Stimulated activated memory B cell treated with anti-CD40 and anti-IgM and Interleukin-4, amounts not matched to agents 10 μg/mL and 1 μg/mL and 100 μg/mL, for 72 hours (primary cell): ENCODE measurements at regions not wholly inside any gene's neighbourhood (a gene's known extent, or its start where the extent isn't known, plus 50 kb on each side); places are given as distances from the start of the nearest gene placed in this dataset.

ENCODE experiments used
- ATAC-seq: fragments of 150-1000 bp; cut with Tn5 transposase; 2 replicates; pipeline ENCODE4 v1.10.0; 2021
- H3K27ac Mint-ChIP-seq: one replicate; pipeline ENCODE4 v1.8.0; 2022; ENCODE audit warnings: mild to moderate bottlenecking, mixed read lengths
- H3K27me3 Mint-ChIP-seq: one replicate; pipeline ENCODE4 v1.8.0; 2022; ENCODE audit warnings: mixed read lengths
- H3K36me3 Mint-ChIP-seq: one replicate; pipeline ENCODE4 v1.8.0; 2022; ENCODE audit warnings: mixed read lengths
- H3K4me1 Mint-ChIP-seq: one replicate; pipeline ENCODE4 v1.8.0; 2022; ENCODE audit warnings: mixed read lengths
- H3K4me3 Mint-ChIP-seq: one replicate; pipeline ENCODE4 v1.8.0; 2022; ENCODE audit warnings: mild to moderate bottlenecking, moderate library complexity, mixed read lengths
- H3K9me3 Mint-ChIP-seq: one replicate; pipeline ENCODE4 v1.8.0; 2022; ENCODE audit warnings: mixed read lengths

GRCh38 chr22:47276450-47276820 lies 514.0 kb downstream of the TBC1D22A start:
- Mint-ChIP-seq H3K27ac (no peak overlapping the region), H3K4me3 (no peak overlapping the region), H3K27me3 (peaks cover 34% of the 10 kb centered on the region), H3K9me3 (no peaks in the 10 kb centered on the region), H3K36me3 (no peaks in the 10 kb centered on the region), H3K4me1 (no peaks in the 10 kb centered on the region)
- ATAC-seq, result no peak

GRCh38 chr22:47275605-47276449 lies 513.4 kb downstream of the TBC1D22A start:
- ATAC-seq, result no peak
- H3K4me3 Mint-ChIP-seq, result no peak overlapping the region
- H3K27ac Mint-ChIP-seq, result no peak overlapping the region
- peaks cover 34% of the 10 kb centered on the region for H3K27me3 Mint-ChIP-seq
- no peaks in the 10 kb centered on the region for H3K4me1 Mint-ChIP-seq
- peaks cover under 1% of the 10 kb centered on the region for H3K9me3 Mint-ChIP-seq
- no peaks in the 10 kb centered on the region for H3K36me3 Mint-ChIP-seq

DNA sequence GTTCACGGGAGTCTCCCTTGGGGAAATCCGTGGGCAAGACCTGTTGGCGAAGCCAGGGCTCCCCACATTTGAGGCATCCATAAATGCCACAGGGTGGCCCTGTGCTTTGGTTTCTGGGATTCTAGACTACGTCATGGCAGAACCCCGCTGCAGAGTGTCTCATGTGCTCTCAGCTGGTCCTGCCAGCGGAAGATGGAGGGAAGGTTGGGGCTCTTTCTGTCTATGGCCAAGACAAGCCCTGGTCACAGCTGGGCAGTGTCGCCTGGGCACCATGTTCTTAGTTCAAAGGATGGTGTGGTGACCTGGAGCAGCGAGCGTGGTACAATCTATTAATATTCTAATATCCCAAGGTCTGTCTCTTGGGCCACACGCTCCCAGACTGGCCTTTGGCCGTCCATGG lies 511.7 kb downstream of the TBC1D22A start:
- H3K4me1 Mint-ChIP-seq, result no peaks in the 10 kb centered on the region
- peaks cover 34% of the 10 kb centered on the region for H3K27me3 Mint-ChIP-seq
- H3K27ac Mint-ChIP-seq, result no peak overlapping the region
- peaks cover 4% of the 10 kb centered on the region for H3K9me3 Mint-ChIP-seq
- ATAC-seq, result no peak
- H3K4me3 Mint-ChIP-seq, result no peak overlapping the region
- no peaks in the 10 kb centered on the region for H3K36me3 Mint-ChIP-seq

- no peak for ATAC-seq
- no peaks in the 10 kb centered on the region for H3K4me1 Mint-ChIP-seq
Observed at GRCh38 chr22:47270463-47271135, 508.1 kb downstream of the TBC1D22A start.

GRCh38 chr22:47269516-47270088 lies 507.2 kb downstream of the TBC1D22A start:
- Mint-ChIP-seq H3K27me3 (no peaks in the 10 kb centered on the region), H3K9me3 (peaks cover 4% of the 10 kb centered on the region), H3K4me1 (no peaks in the 10 kb centered on the region), H3K4me3 (no peak overlapping the region), H3K27ac (no peak overlapping the region), H3K36me3 (no peaks in the 10 kb centered on the region)
- no peak for ATAC-seq

More at GRCh38 chr22:47270463-47271135, 508.1 kb downstream of the TBC1D22A start:
- H3K4me3 Mint-ChIP-seq, result no peak overlapping the region
- no peaks in the 10 kb centered on the region for H3K36me3 Mint-ChIP-seq
- H3K9me3 Mint-ChIP-seq, result peaks cover 4% of the 10 kb centered on the region
- H3K27me3 Mint-ChIP-seq, result peaks cover 1% of the 10 kb centered on the region
- no peak overlapping the region for H3K27ac Mint-ChIP-seq

GRCh38 chr22:47267513-47268282 lies 505.2 kb downstream of the TBC1D22A start:
- Mint-ChIP-seq H3K27ac (no peak overlapping the region), H3K4me1 (no peaks in the 10 kb centered on the region), H3K27me3 (no peaks in the 10 kb centered on the region), H3K4me3 (no peak overlapping the region), H3K9me3 (peaks cover 4% of the 10 kb centered on the region), H3K36me3 (no peaks in the 10 kb centered on the region)
- ATAC-seq, result no peak

DNA sequence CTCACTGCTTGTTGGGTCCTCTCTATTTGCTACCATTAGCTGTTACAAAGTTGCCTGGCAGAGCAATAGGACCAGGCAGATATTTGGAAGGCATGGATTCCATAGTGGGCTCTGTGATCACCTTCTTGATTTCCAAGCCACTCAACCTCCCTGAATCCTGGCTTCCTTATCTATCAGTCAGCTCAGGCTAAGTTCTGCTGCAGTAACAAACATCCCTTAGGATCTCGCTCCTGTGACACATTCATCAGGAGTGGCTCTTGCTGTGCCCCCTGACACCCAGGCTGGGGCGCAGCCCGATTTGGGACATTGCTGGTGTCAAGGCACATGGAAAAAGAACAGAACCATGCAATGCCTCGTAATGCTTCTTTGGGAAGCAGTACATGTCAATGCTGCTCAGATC lies 503.9 kb downstream of the TBC1D22A start:
- no peak for ATAC-seq
- H3K4me1 Mint-ChIP-seq, result no peaks in the 10 kb centered on the region

GRCh38 chr22:47260551-47260950 lies 498.1 kb downstream of the TBC1D22A start:
- H3K4me3 Mint-ChIP-seq, result no peak overlapping the region
- H3K36me3 Mint-ChIP-seq, result no peaks in the 10 kb centered on the region
- no peaks in the 10 kb centered on the region for H3K9me3 Mint-ChIP-seq
- H3K4me1 Mint-ChIP-seq, result no peaks in the 10 kb centered on the region
- ATAC-seq, result no peak
- H3K27ac Mint-ChIP-seq, result no peak overlapping the region
- H3K27me3 Mint-ChIP-seq, result peaks cover 20% of the 10 kb centered on the region

More for the DNA sequence above, 503.9 kb downstream of the TBC1D22A start:
- Mint-ChIP-seq H3K27me3 (no peaks in the 10 kb centered on the region), H3K36me3 (no peaks in the 10 kb centered on the region), H3K4me3 (no peak overlapping the region), H3K9me3 (peaks cover 4% of the 10 kb centered on the region), H3K27ac (no peak overlapping the region)

- Mint-ChIP-seq H3K4me1 (no peaks in the 10 kb centered on the region), H3K36me3 (no peaks in the 10 kb centered on the region), H3K27ac (no peak overlapping the region), H3K27me3 (peaks cover 20% of the 10 kb centered on the region), H3K4me3 (no peak overlapping the region), H3K9me3 (no peaks in the 10 kb centered on the region)
- ATAC-seq, result no peak
Observed at GRCh38 chr22:47259990-47260389, 497.5 kb downstream of the TBC1D22A start.

DNA sequence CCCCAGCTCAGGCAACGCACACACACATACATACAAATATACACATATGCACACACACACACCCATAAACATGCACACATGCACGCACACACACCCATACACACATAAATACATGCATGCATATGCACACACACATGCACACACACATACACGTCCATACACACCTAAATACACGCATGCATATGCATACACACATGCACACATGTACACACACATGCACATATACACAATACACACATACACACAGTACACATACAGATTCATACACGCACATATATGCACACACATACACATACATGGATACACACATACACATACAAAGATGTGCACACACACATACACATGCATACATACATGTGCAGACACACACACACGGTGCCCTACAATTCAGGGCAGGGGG lies 496.6 kb downstream of the TBC1D22A start:
- Mint-ChIP-seq H3K4me1 (no peaks in the 10 kb centered on the region), H3K27ac (no peak overlapping the region), H3K9me3 (no peaks in the 10 kb centered on the region), H3K27me3 (peaks cover 20% of the 10 kb centered on the region), H3K4me3 (no peak overlapping the region), H3K36me3 (no peaks in the 10 kb centered on the region)
- ATAC-seq, result no peak

DNA sequence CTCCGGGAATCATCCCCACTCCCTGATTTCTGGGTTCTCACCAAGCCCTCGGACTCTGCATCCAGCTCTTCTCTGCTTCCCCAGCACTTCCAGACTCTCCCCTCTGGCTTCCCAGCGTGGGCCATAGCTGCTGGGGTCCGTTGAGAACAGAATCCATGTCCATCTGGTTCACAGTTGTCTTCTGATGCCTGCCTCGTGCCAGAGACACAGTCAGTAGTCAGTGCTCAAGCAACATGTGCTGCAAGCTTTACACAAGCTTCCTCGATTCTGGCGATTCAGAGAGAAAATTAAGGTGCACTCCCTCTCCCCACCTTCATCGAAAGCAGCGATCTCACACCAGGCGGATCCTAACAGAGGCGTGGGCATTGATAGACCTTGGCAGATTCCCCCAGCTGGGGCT lies 495.5 kb downstream of the TBC1D22A start:
- Mint-ChIP-seq H3K27me3 (peaks cover 20% of the 10 kb centered on the region), H3K36me3 (no peaks in the 10 kb centered on the region), H3K4me1 (no peaks in the 10 kb centered on the region), H3K27ac (no peak overlapping the region), H3K4me3 (no peak overlapping the region), H3K9me3 (no peaks in the 10 kb centered on the region)
- no peak for ATAC-seq

GRCh38 chr22:47257566-47257965 lies 495.1 kb downstream of the TBC1D22A start:
- H3K4me3 Mint-ChIP-seq, result no peak overlapping the region
- H3K4me1 Mint-ChIP-seq, result no peaks in the 10 kb centered on the region
- no peak overlapping the region for H3K27ac Mint-ChIP-seq
- no peaks in the 10 kb centered on the region for H3K9me3 Mint-ChIP-seq
- ATAC-seq, result no peak
- peaks cover 20% of the 10 kb centered on the region for H3K27me3 Mint-ChIP-seq
- H3K36me3 Mint-ChIP-seq, result no peaks in the 10 kb centered on the region

DNA sequence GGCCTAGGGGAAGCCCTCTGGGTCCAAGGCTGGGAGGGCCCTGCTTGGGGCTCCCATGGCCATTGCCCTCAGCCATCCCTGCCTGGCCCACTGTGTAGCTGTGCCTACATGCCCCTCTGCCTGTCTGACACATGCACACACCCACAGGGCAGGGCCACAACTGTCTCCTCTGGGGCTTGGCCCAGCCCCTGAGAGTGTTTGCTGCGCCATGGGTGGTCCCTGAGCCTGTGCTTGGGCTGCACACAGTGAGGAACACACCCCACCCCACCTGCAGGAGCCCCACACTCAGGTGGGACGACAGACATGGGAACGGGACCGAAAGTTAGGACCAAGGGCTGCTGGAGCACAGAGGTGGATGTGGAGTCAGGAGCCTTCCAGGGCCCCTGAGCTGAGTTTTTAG lies 489.5 kb downstream of the TBC1D22A start:
- Mint-ChIP-seq H3K4me1 (no peaks in the 10 kb centered on the region), H3K27ac (no peak overlapping the region), H3K9me3 (peaks cover 12% of the 10 kb centered on the region), H3K4me3 (no peak overlapping the region), H3K27me3 (peaks cover 16% of the 10 kb centered on the region), H3K36me3 (no peaks in the 10 kb centered on the region)
- ATAC-seq, result peak; percentile 41

- H3K36me3 Mint-ChIP-seq, result no peaks in the 10 kb centered on the region
- no peak overlapping the region for H3K27ac Mint-ChIP-seq
- no peaks in the 10 kb centered on the region for H3K4me1 Mint-ChIP-seq
- H3K9me3 Mint-ChIP-seq, result peaks cover 12% of the 10 kb centered on the region
- ATAC-seq, result no peak
- peaks cover 24% of the 10 kb centered on the region for H3K27me3 Mint-ChIP-seq
- H3K4me3 Mint-ChIP-seq, result no peak overlapping the region
Observed at GRCh38 chr22:47250995-47251765, 488.7 kb downstream of the TBC1D22A start.
